ENCODE measurements at regions not wholly inside any gene's neighbourhood (a gene's known extent, or its start where the extent isn't known, plus 50 kb on each side); places are given as distances from the start of the nearest gene placed in this dataset.

- no peaks in the 10 kb centered on the region for H3K9me3 ChIP-seq
- no peak overlapping the region for H3K4me3 ChIP-seq
- intact Hi-C loops (cut with DNase I; ENCODE audit: low total_unique reads) = no loop called here
- no peaks in the 10 kb centered on the region for H3K27me3 ChIP-seq
- H3K27ac ChIP-seq = no peak overlapping the region
- 90 to 93% methylated on average over 17 of the region's 17 CpGs for WGBS, 2 donors
- no peak for DNase-seq
- H3K36me3 ChIP-seq (ENCODE audit: low read depth, missing control alignments) = no peaks in the 10 kb centered on the region
- TF ChIP-seq POLR2A (IDR thresholded peaks at IDR 0.05) = no peak
- TF ChIP-seq CTCF (IDR thresholded peaks at IDR 0.05) = no peak
- H3K4me1 ChIP-seq = no peaks in the 10 kb centered on the region
These were observed 210.0 kb upstream of the SOX4 start for GRCh38 chr6:21383450-21384085.

- DNase-seq = no peak
- H3K4me3 ChIP-seq = no peak overlapping the region
- no peaks in the 10 kb centered on the region for H3K4me1 ChIP-seq
- H3K36me3 ChIP-seq (ENCODE audit: low read depth, missing control alignments) = no peaks in the 10 kb centered on the region
- TF ChIP-seq POLR2A (IDR thresholded peaks at IDR 0.05) (no peak), CTCF (IDR thresholded peaks at IDR 0.05) (no peak)
- intact Hi-C loops (cut with DNase I; ENCODE audit: low total_unique reads) = no loop called here
- no peaks in the 10 kb centered on the region for H3K27me3 ChIP-seq
- H3K9me3 ChIP-seq = no peaks in the 10 kb centered on the region
- WGBS, 2 donors = 64 to 76% methylated on average over 8 of the region's 8 CpGs
- H3K27ac ChIP-seq = no peak overlapping the region
These were observed 209.3 kb upstream of the SOX4 start for GRCh38 chr6:21384216-21384615.

GRCh38 chr6:21386744-21387143 lies 206.8 kb upstream of the SOX4 start:
- Histone ChIP-seq H3K4me1 (no peaks in the 10 kb centered on the region), H3K27ac (no peak overlapping the region), H3K36me3 (ENCODE audit: low read depth, missing control alignments) (no peaks in the 10 kb centered on the region), H3K4me3 (no peak overlapping the region), H3K27me3 (no peaks in the 10 kb centered on the region), H3K9me3 (no peaks in the 10 kb centered on the region)
- 81 to 86% methylated on average over 2 of the region's 2 CpGs for WGBS, 2 donors
- no peak for TF ChIP-seq POLR2A (IDR thresholded peaks at IDR 0.05)
- no peak for TF ChIP-seq CTCF (IDR thresholded peaks at IDR 0.05)
- intact Hi-C loops (cut with DNase I; ENCODE audit: low total_unique reads) = no loop called here
- no peak for DNase-seq

GRCh38 chr6:21390532-21391213 lies 202.9 kb upstream of the SOX4 start:
- intact Hi-C loops (cut with DNase I; ENCODE audit: low total_unique reads) = no loop called here
- no peaks in the 10 kb centered on the region for H3K36me3 ChIP-seq (ENCODE audit: low read depth, missing control alignments)
- H3K27ac ChIP-seq = no peak overlapping the region
- no peak for TF ChIP-seq CTCF (IDR thresholded peaks at IDR 0.05)
- TF ChIP-seq POLR2A (IDR thresholded peaks at IDR 0.05) = no peak
- H3K9me3 ChIP-seq = no peaks in the 10 kb centered on the region
- no peaks in the 10 kb centered on the region for H3K27me3 ChIP-seq
- no peak for DNase-seq
- WGBS, 2 donors = 78 to 81% methylated on average over 5 of the region's 5 CpGs
- H3K4me3 ChIP-seq = no peak overlapping the region
- no peaks in the 10 kb centered on the region for H3K4me1 ChIP-seq

GRCh38 chr6:21392177-21392576 lies 201.4 kb upstream of the SOX4 start:
- H3K4me1 ChIP-seq = no peaks in the 10 kb centered on the region
- H3K27me3 ChIP-seq = no peaks in the 10 kb centered on the region
- no peak overlapping the region for H3K27ac ChIP-seq
- intact Hi-C loops (cut with DNase I; ENCODE audit: low total_unique reads) = no loop called here
- DNase-seq = no peak
- no peak overlapping the region for H3K4me3 ChIP-seq
- TF ChIP-seq CTCF (IDR thresholded peaks at IDR 0.05) = no peak
- TF ChIP-seq POLR2A (IDR thresholded peaks at IDR 0.05) = no peak
- WGBS, 2 donors = 85 to 98% methylated on average over 2 of the region's 2 CpGs
- no peaks in the 10 kb centered on the region for H3K9me3 ChIP-seq
- H3K36me3 ChIP-seq (ENCODE audit: low read depth, missing control alignments) = no peaks in the 10 kb centered on the region
